GM21360 (cell line): ENCODE measurements at regions not wholly inside any gene's neighbourhood (a gene's known extent, or its start where the extent isn't known, plus 50 kb on each side); places are given as distances from the start of the nearest gene placed in this dataset.

ENCODE experiments used
- ATAC-seq: cut with Tn5 transposase; IDR thresholded peaks from one replicate; pipeline ENCODE4 v1.9.1; 2021; ENCODE audit warnings: mild to moderate bottlenecking, moderate library complexity; ENCODE audit not compliant: unreplicated experiment

DNA sequence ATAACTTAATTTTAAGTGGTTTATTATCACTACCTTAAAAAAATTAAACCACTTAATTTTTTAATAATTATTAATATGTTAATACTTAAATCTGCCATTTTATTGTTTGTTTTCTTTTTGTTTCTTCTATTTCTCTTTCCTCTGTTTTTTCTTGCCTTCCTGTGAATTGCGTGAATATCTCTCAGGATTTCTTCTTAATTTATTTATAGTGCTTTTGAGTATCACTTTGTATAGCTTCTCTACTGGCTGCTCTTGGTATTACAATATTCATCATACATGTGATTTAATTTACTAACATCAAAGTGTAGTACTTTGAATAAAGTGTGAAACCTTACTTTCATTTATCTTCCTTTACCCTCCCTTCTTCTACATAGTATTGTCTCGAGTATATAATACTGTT is 349.5 kb upstream of the CPXCR1 start:
- no peak for ATAC-seq

DNA sequence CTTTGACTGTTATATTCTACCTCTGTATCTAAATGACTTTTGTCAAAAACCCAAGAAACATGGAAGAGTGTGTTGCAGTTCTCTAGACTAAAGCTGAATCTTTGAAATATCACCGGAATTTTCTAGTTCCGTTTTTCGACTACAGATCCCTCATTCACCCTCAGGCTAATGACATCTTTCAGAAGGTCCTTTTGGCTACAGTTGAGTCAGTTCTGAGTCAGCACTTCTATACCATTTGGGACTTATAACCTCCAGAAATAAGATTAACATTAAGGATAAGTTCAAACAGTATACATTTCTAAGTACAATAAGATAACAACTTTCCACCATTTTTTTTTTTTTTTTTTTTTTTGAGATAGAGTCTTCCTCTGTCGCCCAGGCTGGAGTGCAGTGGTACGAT is 331.0 kb upstream of the CPXCR1 start:
- ATAC-seq = no peak

DNA sequence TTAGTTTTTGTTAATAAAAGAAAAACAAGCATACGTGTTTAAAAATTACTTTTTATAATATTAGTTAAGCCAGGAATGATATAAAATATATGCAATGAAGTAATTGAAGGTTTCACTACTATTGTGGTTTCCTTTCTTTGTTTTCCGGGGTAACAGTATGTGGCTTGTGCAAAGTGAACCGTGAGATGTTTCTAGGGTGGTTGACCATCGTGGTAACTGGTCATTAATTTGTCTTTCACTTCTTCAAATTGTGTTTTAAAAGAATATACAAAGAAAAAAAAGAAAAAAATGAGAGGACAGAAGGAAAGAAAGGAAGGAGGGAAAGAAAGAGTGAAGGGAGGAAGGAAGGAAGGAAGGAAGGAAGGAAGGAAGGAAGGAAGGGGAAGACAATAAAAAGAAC is 330.1 kb upstream of the CPXCR1 start:
- no peak for ATAC-seq

DNA sequence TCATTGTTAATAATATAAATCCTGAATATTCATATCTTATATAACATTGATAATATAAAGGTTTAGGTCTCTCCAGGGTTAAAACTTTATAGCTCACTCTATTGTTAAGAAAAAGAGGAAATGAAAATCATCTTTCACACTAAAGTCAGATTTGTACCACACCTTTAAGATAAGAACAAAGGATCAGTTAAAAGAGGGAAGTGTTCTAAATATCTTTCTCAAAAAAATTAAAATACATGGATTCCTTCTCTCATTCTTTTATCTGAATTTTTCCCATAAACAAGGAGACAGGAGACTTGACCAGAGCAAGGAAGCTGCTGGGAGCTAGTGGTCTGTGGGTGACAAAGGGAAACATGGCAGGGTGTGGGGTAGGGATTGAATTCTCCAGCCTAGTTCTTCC is 323.0 kb upstream of the CPXCR1 start:
- no peak for ATAC-seq

DNA sequence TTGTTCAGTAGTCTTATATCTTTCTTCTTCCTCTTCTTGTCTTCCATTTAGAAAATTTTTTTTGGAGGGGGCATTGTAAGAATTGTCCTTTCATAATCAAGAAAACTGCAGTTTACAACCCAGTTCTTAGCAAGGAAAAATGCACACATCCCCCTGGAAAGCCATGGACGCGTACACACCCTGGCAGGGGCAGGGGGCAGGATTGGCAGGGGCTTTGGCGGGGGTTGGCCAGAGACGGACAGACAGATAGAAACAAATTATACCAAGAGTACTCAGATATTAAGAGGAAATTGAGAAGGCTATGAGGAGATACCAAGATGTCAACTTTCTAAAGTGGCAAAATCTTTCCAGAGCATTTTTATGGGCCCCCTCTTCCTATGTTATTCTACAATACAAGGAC is 322.5 kb upstream of the CPXCR1 start:
- ATAC-seq = no peak

DNA sequence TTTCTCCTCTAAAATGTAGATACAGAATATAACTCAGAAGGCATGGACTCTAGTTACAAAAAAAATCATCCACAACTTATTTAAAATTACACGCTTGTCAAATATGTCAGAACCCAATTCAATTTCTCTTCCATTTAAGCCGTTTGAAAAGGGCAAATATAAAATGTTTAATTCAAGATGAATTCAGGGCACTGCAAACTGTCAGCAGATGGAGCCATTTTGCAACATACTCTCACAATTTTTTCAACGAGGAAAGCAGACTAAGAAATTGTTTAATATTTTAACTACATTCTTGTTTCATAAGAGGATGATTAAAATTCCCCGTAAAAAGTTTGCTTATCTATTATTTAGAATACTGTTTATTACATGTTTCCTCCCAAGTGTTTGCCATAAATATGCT is 321.3 kb upstream of the CPXCR1 start:
- no peak for ATAC-seq

DNA sequence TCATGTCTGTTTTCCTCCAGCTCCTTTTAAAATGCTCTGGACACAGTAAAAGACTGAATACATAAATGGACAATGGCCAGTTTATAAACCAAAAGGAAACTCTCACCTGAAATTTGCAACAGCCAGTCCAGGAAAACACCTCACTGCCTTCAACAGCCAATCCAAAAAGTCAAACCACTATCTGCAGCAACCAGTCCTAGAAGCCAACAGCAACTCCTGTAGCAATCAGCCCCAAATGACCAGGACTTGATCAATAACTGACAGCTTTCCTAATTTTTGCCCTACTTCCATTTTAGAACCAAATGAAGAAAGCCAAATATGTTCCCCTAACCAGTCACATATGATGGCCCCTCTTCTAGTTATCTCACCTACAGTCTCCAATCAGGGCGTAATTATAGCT is 309.5 kb upstream of the CPXCR1 start:
- ATAC-seq = no peak

DNA sequence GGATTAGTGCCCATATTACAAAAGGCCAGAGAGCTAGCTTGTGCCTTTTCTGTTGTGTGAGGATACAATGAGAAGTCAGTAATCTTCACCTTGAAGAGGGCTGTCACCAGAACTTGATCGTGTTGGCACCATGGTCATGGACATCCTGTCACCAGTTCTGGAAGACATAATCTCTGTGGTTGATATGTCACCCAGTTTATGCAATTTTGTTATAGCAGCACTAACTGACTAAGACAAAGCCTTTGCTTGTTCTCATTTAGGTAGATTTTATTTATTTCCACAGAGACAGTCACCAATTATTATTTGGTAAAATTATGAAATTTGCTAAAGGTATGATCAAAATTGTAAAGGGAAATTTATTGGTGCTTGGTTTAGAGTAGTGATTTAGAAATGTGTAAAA is 308.8 kb upstream of the CPXCR1 start:
- no peak for ATAC-seq

DNA sequence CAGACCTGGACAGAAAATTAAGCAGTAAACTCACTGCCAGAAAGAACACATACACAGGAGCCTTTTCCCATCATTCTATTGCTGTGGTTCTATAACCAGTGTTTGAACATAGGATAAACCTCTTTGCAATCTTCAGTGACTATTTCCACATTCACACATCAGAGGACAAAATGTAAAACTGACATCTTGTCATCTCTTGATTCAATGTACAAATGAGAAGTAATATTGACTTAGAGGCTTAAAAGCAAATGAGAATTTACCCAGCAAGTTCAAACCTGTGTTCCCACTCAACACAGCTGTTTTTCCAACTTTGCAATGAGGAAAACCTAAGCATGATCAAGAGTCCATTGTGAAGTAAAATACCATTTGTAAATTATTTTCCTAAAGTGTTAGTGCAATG is 307.1 kb upstream of the CPXCR1 start:
- no peak for ATAC-seq
